ENCODE measurements at regions not wholly inside any gene's neighbourhood (a gene's known extent, or its start where the extent isn't known, plus 50 kb on each side); places are given as distances from the start of the nearest gene placed in this dataset.

GRCh38 chr16:64880994-64881393 is 240.9 kb downstream of the CDH11 start:
- Histone ChIP-seq H3K9me3 (no peaks in the 10 kb centered on the region), H3K27me3 (no peaks in the 10 kb centered on the region), H3K27ac (no peak overlapping the region), H3K36me3 (no peaks in the 10 kb centered on the region), H3K4me1 (no peaks in the 10 kb centered on the region), H3K4me3 (no peak overlapping the region)
- no peak for DNase-seq
- TF ChIP-seq POLR2AphosphoS5 (IDR thresholded peaks at IDR 0.05), result no peak
- no peak for TF ChIP-seq EP300 (IDR thresholded peaks at IDR 0.05; ENCODE audit: low read depth)
- no peak for TF ChIP-seq CTCF (IDR thresholded peaks at IDR 0.05)
- no peak for TF ChIP-seq POLR2A (IDR thresholded peaks at IDR 0.05)
- intact Hi-C loops (cut with DNase I; ENCODE audit: low total_unique reads) (no loop called here), in situ Hi-C loops (cut with MboI; ENCODE audit: low pct_ligation_motif_present in 1 of 4, low pct_unique_long_range_greater_than_20kb in 1 of 4, low sequenced_read_pairs in 3 of 4) (loop anchor here in 1 of 4 donors (25.0 kb wide), 1 partner anchor 94 kb away; no protein-coding TSS in a partner anchor)
- WGBS, 2 donors (ENCODE audit: low coverage in 1 of 2), result 29 to 52% methylated on average over 2 of the region's 2 CpGs

DNA sequence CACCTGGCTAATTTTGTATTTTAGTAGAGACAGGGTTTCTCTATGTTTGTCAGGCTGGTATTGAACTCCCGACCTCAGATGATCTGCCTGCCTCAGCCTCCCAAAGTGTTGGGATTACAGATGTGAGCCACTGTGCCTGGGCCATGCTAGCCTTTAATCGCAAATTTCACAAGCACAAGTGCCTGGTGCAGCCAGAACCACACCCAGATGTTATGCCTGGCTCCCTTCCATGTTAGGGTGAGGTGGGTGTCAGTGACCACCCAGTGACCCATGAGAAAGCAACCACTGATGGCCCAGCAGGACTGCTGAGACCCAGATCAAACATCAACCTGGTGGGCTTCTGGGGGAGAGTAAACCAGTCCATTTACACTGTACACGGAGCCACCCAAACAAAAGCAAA is 241.9 kb downstream of the CDH11 start:
- no peaks in the 10 kb centered on the region for H3K36me3 ChIP-seq
- no peaks in the 10 kb centered on the region for H3K9me3 ChIP-seq
- 81 to 86% methylated on average over 1 to 3 of the region's 3 CpGs for WGBS, 2 donors (ENCODE audit: low coverage in 1 of 2)
- no peaks in the 10 kb centered on the region for H3K4me1 ChIP-seq
- TF ChIP-seq POLR2A (IDR thresholded peaks at IDR 0.05), result no peak
- TF ChIP-seq CTCF (IDR thresholded peaks at IDR 0.05), result no peak
- TF ChIP-seq POLR2AphosphoS5 (IDR thresholded peaks at IDR 0.05), result no peak
- TF ChIP-seq EP300 (IDR thresholded peaks at IDR 0.05; ENCODE audit: low read depth), result no peak
- intact Hi-C loops (cut with DNase I; ENCODE audit: low total_unique reads), result no loop called here
- no peak overlapping the region for H3K4me3 ChIP-seq
- H3K27ac ChIP-seq, result no peak overlapping the region
- no peak for DNase-seq
- H3K27me3 ChIP-seq, result no peaks in the 10 kb centered on the region
- in situ Hi-C loops (cut with MboI; ENCODE audit: low pct_ligation_motif_present in 1 of 4, low pct_unique_long_range_greater_than_20kb in 1 of 4, low sequenced_read_pairs in 3 of 4), result loop anchor here in 1 of 4 donors (25.0 kb wide), 1 partner anchor 93 kb away; no protein-coding TSS in a partner anchor

- 73 to 80% methylated on average over 1 to 4 of the region's 4 CpGs for WGBS, 2 donors (ENCODE audit: low coverage in 1 of 2)
- no peaks in the 10 kb centered on the region for H3K9me3 ChIP-seq
- no peak overlapping the region for H3K4me3 ChIP-seq
- no peak overlapping the region for H3K27ac ChIP-seq
- in situ Hi-C loops (cut with MboI; ENCODE audit: low pct_ligation_motif_present in 1 of 4, low pct_unique_long_range_greater_than_20kb in 1 of 4, low sequenced_read_pairs in 3 of 4), result loop anchor here in 1 of 4 donors (25.0 kb wide), 1 partner anchor 92 kb away; no protein-coding TSS in a partner anchor
- intact Hi-C loops (cut with DNase I; ENCODE audit: low total_unique reads), result no loop called here
- H3K4me1 ChIP-seq, result no peaks in the 10 kb centered on the region
- no peak for DNase-seq
- no peak for TF ChIP-seq CTCF (IDR thresholded peaks at IDR 0.05)
- no peak for TF ChIP-seq EP300 (IDR thresholded peaks at IDR 0.05; ENCODE audit: low read depth)
- no peak for TF ChIP-seq POLR2A (IDR thresholded peaks at IDR 0.05)
- TF ChIP-seq POLR2AphosphoS5 (IDR thresholded peaks at IDR 0.05), result no peak
- H3K36me3 ChIP-seq, result no peaks in the 10 kb centered on the region
- no peaks in the 10 kb centered on the region for H3K27me3 ChIP-seq
Observed at GRCh38 chr16:64878940-64879339, 242.9 kb downstream of the CDH11 start.

DNA sequence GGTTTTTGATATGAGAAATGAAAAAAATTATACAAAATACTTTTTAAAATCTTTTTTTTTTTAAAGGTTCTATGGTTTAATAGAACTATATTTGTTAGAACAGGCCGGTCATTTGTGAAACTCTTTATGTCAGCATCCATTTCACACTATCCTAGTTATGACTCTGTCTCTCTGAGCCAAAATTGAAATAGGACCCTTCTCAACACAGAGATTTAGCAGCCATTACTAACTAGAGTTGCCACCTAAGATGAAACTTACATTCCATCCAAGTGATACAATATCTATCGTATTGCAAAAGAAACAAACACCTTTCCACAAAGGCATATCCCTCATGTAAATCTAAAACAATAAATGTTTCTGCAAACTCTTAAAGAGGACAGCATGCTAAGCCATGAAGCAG is 249.8 kb downstream of the CDH11 start:
- Histone ChIP-seq H3K27me3 (no peaks in the 10 kb centered on the region), H3K4me1 (no peaks in the 10 kb centered on the region), H3K27ac (no peak overlapping the region), H3K36me3 (no peaks in the 10 kb centered on the region), H3K4me3 (no peak overlapping the region), H3K9me3 (no peaks in the 10 kb centered on the region)
- intact Hi-C loops (cut with DNase I; ENCODE audit: low total_unique reads), result no loop called here
- in situ Hi-C loops (cut with MboI; ENCODE audit: low pct_ligation_motif_present in 1 of 4, low pct_unique_long_range_greater_than_20kb in 1 of 4, low sequenced_read_pairs in 3 of 4), result no loop called here
- TF ChIP-seq EP300 (IDR thresholded peaks at IDR 0.05; ENCODE audit: low read depth), result no peak
- no peak for TF ChIP-seq POLR2AphosphoS5 (IDR thresholded peaks at IDR 0.05)
- TF ChIP-seq POLR2A (IDR thresholded peaks at IDR 0.05), result no peak
- no peak for TF ChIP-seq CTCF (IDR thresholded peaks at IDR 0.05)
- 93 to 94% methylated on average over 2 of the region's 2 CpGs for WGBS, 2 donors (ENCODE audit: low coverage in 1 of 2)
- no peak for DNase-seq

All from transverse colon (tissue), 4 donors.